BJ (cell line): ENCODE measurements at regions not wholly inside any gene's neighbourhood (a gene's known extent, or its start where the extent isn't known, plus 50 kb on each side); places are given as distances from the start of the nearest gene placed in this dataset.

Experiments used
- CTCF ChIA-PET: fragments of 350-600 bp; formaldehyde crosslinking; extraction: SDS; loops from one replicate; lab custom pipeline; 2021; ENCODE audit warnings: antibody characterized with exemption, inconsistent platforms; lab: Yijun Ruan, JAX
- POLR2A ChIA-PET: fragments of 300-600 bp; sonication (Branson Sonifier 250); formaldehyde crosslinking; extraction: SDS; loops from one replicate; lab custom pipeline; 2021; ENCODE audit warnings: antibody characterized with exemption; lab: Charles Lee
- DNase-seq: peaks from one replicate; pipeline ENCODE4 v3.0.0-alpha.2; 2011; ENCODE audit warnings: low read depth
- H3K27me3 ChIP-seq: 2 replicates; pipeline ENCODE4 v1.6.0; 2011; ENCODE audit warnings: low read length; ENCODE audit not compliant: control insufficient read depth, insufficient read depth
- H3K36me3 ChIP-seq: 2 replicates; pipeline ENCODE4 v1.5.1; 2011; ENCODE audit warnings: low read length; ENCODE audit not compliant: control insufficient read depth, insufficient read depth
- H3K4me3 ChIP-seq: 2 replicates; pipeline ENCODE4 v1.5.1; 2011; ENCODE audit warnings: low read depth, mild to moderate bottlenecking, control low read depth, low read length
- CTCF ChIP-seq: IDR thresholded peaks from 2 replicates; pipeline ENCODE4 v1.5.1; 2011; ENCODE audit warnings: low read depth, mild to moderate bottlenecking, control low read depth, inconsistent platforms, low read length, moderate library complexity; ENCODE audit not compliant: insufficient read depth

GRCh38 chr1:55695151-55695550 lies 480.0 kb upstream of the USP24 start:
- DNase-seq: no peak
- H3K4me3 ChIP-seq: no peak overlapping the region
- no peaks in the 10 kb centered on the region for H3K27me3 ChIP-seq
- TF ChIP-seq CTCF: no peak
- no peaks in the 10 kb centered on the region for H3K36me3 ChIP-seq
- ChIA-PET CTCF (interaction anchor here (0.6 to 1.2 kb wide), 2 partner anchors 15 to 884 kb away, joined by 3 read pairs; partner anchors contain the start of gene PLPP3), POLR2A (no interaction called here)

DNA sequence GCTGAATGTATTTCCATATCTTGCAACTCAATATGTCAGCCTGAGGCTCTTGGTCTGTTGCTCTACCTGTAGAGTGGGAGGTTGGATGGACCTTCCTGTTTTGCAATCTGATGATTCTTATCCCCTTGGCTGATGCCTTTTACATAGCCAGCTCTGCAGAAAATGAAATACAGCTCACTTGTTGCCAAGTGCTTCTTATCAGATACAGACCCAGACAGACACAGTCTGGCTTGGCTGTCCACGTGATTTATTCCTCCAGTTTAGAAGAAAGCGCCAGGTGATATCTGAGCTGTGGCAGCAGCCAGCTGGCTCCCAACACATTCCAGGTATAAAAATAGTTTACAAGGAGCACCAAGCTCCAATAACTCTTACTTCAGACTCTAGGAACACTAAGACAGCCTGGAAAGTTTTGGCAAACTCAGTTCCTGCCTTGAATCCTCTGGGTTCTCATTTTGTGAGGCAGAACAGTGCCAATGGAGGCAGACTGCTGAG lies 479.2 kb upstream of the USP24 start:
- no peak for TF ChIP-seq CTCF
- H3K27me3 ChIP-seq: no peaks in the 10 kb centered on the region
- CTCF ChIA-PET: interaction anchor here (0.5 to 1.2 kb wide), 2 partner anchors 16 to 153 kb away, joined by 3 read pairs; no protein-coding TSS in a partner anchor
- H3K36me3 ChIP-seq: no peaks in the 10 kb centered on the region
- no peak for DNase-seq
- POLR2A ChIA-PET: no interaction called here
- no peak overlapping the region for H3K4me3 ChIP-seq

DNA sequence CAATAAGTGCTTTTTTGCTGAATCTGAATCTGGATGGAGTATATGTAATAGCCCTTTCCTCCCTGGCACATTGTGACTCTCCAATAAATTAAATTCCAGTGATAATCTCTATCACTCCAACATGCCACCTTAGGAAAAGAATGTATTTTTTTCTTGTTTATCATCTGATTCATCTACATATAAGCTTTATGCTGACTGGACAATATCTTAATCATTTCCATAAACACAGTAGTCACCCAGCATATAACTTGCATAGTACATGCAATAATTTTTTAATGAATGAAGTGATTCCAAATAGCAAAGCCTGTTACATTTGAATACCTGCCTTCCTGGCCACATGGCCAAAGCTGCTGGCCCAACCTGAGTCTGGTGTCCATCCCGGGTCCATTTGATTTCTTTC lies 477.6 kb upstream of the USP24 start:
- Histone ChIP-seq H3K36me3 (no peaks in the 10 kb centered on the region), H3K4me3 (no peak overlapping the region), H3K27me3 (no peaks in the 10 kb centered on the region)
- ChIA-PET POLR2A (no interaction called here), CTCF (no interaction called here)
- no peak for TF ChIP-seq CTCF
- no peak for DNase-seq

- no peak overlapping the region for H3K4me3 ChIP-seq
- DNase-seq: no peak
- no peaks in the 10 kb centered on the region for H3K36me3 ChIP-seq
- H3K27me3 ChIP-seq: no peaks in the 10 kb centered on the region
- ChIA-PET POLR2A (no interaction called here), CTCF (interaction anchor here (0.7 kb wide), 1 partner anchor 14 kb away, joined by 3 read pairs; no protein-coding TSS in a partner anchor)
- no peak for TF ChIP-seq CTCF
Measured at GRCh38 chr1:55690366-55690765, 475.2 kb upstream of the USP24 start.

- DNase-seq: no peak
- no peak for TF ChIP-seq CTCF
- Histone ChIP-seq H3K4me3 (no peak overlapping the region), H3K36me3 (no peaks in the 10 kb centered on the region), H3K27me3 (no peaks in the 10 kb centered on the region)
- CTCF ChIA-PET: no interaction called here
- POLR2A ChIA-PET: no interaction called here
Measured at GRCh38 chr1:55689800-55690199, 474.6 kb upstream of the USP24 start.
